ENCODE measurements at regions not wholly inside any gene's neighbourhood (a gene's known extent, or its start where the extent isn't known, plus 50 kb on each side); places are given as distances from the start of the nearest gene placed in this dataset.

GRCh38 chr13:93017493-93018112, 209.0 kb upstream of the GPC6 start:
- no peak for TF ChIP-seq CTCF (IDR thresholded peaks at IDR 0.05)
- no peak for TF ChIP-seq USF2 (IDR thresholded peaks at IDR 0.05; ENCODE audit: borderline replicate concordance, low read depth, low read length)
- no peak for TF ChIP-seq TAF1 (IDR thresholded peaks at IDR 0.05; ENCODE audit: borderline replicate concordance, low read depth, low read length)
- no peak for TF ChIP-seq RCOR1 (IDR thresholded peaks at IDR 0.05; ENCODE audit: low read length)
- no peak for TF ChIP-seq GABPA (IDR thresholded peaks at IDR 0.05; ENCODE audit: low read depth)
- no peak for TF ChIP-seq USF1 (IDR thresholded peaks at IDR 0.05; ENCODE audit: borderline replicate concordance, low read depth)
- TF ChIP-seq RFX5 (IDR thresholded peaks at IDR 0.05; ENCODE audit: low read length): no peak
- TF ChIP-seq EZH2phosphoT487 (IDR thresholded peaks at IDR 0.05; ENCODE audit: borderline replicate concordance, low read depth): no peak
- TF ChIP-seq YY1 (IDR thresholded peaks at IDR 0.05; ENCODE audit: low read depth): no peak
- no peak for TF ChIP-seq TCF12 (IDR thresholded peaks at IDR 0.05)
- TF ChIP-seq TEAD4 (IDR thresholded peaks at IDR 0.05; ENCODE audit: borderline replicate concordance, insufficient read depth): no peak
- no peak for TF ChIP-seq NRF1 (IDR thresholded peaks at IDR 0.05; ENCODE audit: low read depth, low read length)
- TF ChIP-seq POLR2AphosphoS5 (IDR thresholded peaks at IDR 0.05; ENCODE audit: low read depth, low read length): no peak
- no peak for TF ChIP-seq REST (IDR thresholded peaks at IDR 0.05; ENCODE audit: low read depth, low read length)

All from SK-N-SH (cell line).